KMS-11 (cell line): ENCODE measurements at regions not wholly inside any gene's neighbourhood (a gene's known extent, or its start where the extent isn't known, plus 50 kb on each side); places are given as distances from the start of the nearest gene placed in this dataset.

Source experiments
- H2AFZ ChIP-seq: fragments of 200-600 bp; sonication (generic); 2 replicates; pipeline ENCODE4 v1.6.1; 2016; ENCODE audit warnings: antibody characterized with exemption, mixed run types, low read depth
- H3K27ac ChIP-seq: fragments of 200-600 bp; sonication (generic); 2 replicates; pipeline ENCODE4 v1.6.1; 2016; ENCODE audit warnings: mild to moderate bottlenecking, mixed run types
- H3K27me3 ChIP-seq: fragments of 200-600 bp; sonication (generic); 2 replicates; pipeline ENCODE4 v1.6.1; 2017; ENCODE audit warnings: mild to moderate bottlenecking, low read depth, mixed run types, moderate library complexity; ENCODE audit not compliant: insufficient read depth
- H3K36me3 ChIP-seq: fragments of 200-600 bp; sonication (generic); 2 replicates; pipeline ENCODE4 v1.6.1; 2017; ENCODE audit warnings: mild to moderate bottlenecking, mixed run types; ENCODE audit not compliant: insufficient read depth
- H3K4me1 ChIP-seq: fragments of 200-600 bp; sonication (generic); 2 replicates; pipeline ENCODE4 v1.6.1; 2016; ENCODE audit warnings: mild to moderate bottlenecking, low read depth, mixed run types; ENCODE audit not compliant: poor library complexity, severe bottlenecking
- H3K4me2 ChIP-seq: fragments of 200-600 bp; sonication (generic); 2 replicates; pipeline ENCODE4 v1.7.0; 2016; ENCODE audit warnings: mild to moderate bottlenecking, mixed run types
- H3K4me3 ChIP-seq: fragments of 200-600 bp; sonication (generic); IDR thresholded peaks from 2 replicates; pipeline ENCODE4 v1.6.1; 2017; ENCODE audit warnings: low read depth, low read length, mixed read lengths; ENCODE audit not compliant: insufficient read depth
- H3K79me2 ChIP-seq: fragments of 200-600 bp; sonication (generic); 2 replicates; pipeline ENCODE4 v1.6.1; 2016; ENCODE audit warnings: low read depth, mixed run types; ENCODE audit not compliant: insufficient read depth
- H3K9ac ChIP-seq: fragments of 200-600 bp; sonication (generic); 2 replicates; pipeline ENCODE4 v1.6.1; 2016; ENCODE audit warnings: mild to moderate bottlenecking, mixed run types
- H4K20me1 ChIP-seq: fragments of 200-600 bp; sonication (generic); 2 replicates; pipeline ENCODE4 v1.6.1; 2016; ENCODE audit warnings: mild to moderate bottlenecking, mixed run types; ENCODE audit not compliant: insufficient read depth
- CTCF ChIP-seq: fragments of 200-600 bp; sonication (generic); conservative IDR thresholded peaks from 2 replicates; pipeline ENCODE4 v1.6.1; 2017; ENCODE audit warnings: low read depth, mild to moderate bottlenecking, antibody characterized with exemption, low read length, moderate library complexity, mixed read lengths

GRCh38 chr7:125098377-125098970 is 168.8 kb upstream of the POT1 start:
- H3K27ac ChIP-seq, result no peak overlapping the region
- H3K4me1 ChIP-seq, result no peaks in the 10 kb centered on the region
- H4K20me1 ChIP-seq, result no peaks in the 10 kb centered on the region
- H2AFZ ChIP-seq, result no peak overlapping the region
- H3K27me3 ChIP-seq, result no peaks in the 10 kb centered on the region
- no peaks in the 10 kb centered on the region for H3K36me3 ChIP-seq
- H3K4me3 ChIP-seq, result no peak overlapping the region
- H3K79me2 ChIP-seq, result no peaks in the 10 kb centered on the region
- no peak overlapping the region for H3K4me2 ChIP-seq
- no peak for TF ChIP-seq CTCF
- no peak overlapping the region for H3K9ac ChIP-seq

- no peaks in the 10 kb centered on the region for H3K27me3 ChIP-seq
- H3K36me3 ChIP-seq, result no peaks in the 10 kb centered on the region
- no peaks in the 10 kb centered on the region for H3K4me1 ChIP-seq
- no peak overlapping the region for H3K9ac ChIP-seq
- H3K4me3 ChIP-seq, result no peak overlapping the region
- H2AFZ ChIP-seq, result no peak overlapping the region
- no peak for TF ChIP-seq CTCF
- no peaks in the 10 kb centered on the region for H3K79me2 ChIP-seq
- H4K20me1 ChIP-seq, result no peaks in the 10 kb centered on the region
- no peak overlapping the region for H3K4me2 ChIP-seq
- no peak overlapping the region for H3K27ac ChIP-seq
Observed at GRCh38 chr7:125090596-125090995, 161.0 kb upstream of the POT1 start.

- Histone ChIP-seq H3K4me1 (no peaks in the 10 kb centered on the region), H3K27me3 (no peaks in the 10 kb centered on the region), H3K4me3 (no peak overlapping the region), H3K79me2 (no peaks in the 10 kb centered on the region), H3K36me3 (no peaks in the 10 kb centered on the region), H2AFZ (no peak overlapping the region), H3K4me2 (no peak overlapping the region), H4K20me1 (no peaks in the 10 kb centered on the region), H3K9ac (no peak overlapping the region), H3K27ac (no peak overlapping the region)
- no peak for TF ChIP-seq CTCF
Observed at GRCh38 chr7:125089171-125089570, 159.5 kb upstream of the POT1 start.

DNA sequence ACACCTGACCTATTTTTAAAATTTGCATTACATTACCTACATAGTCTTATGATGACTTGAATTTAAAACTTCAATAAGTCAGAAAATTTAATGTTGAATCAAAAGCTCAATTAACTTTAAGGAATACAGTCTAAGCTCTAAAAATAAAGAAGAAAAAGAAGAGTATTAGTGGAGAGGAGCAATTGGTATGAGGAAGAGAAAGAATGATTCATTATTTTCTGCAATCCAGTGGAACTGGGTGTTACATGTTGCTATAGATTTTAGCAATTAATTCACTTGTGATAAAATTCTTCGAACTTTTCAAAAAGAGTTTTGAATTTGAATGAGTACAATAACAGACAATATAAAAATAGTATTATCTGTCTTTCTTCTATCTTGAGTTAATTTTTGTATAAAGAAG is 158.9 kb upstream of the POT1 start:
- Histone ChIP-seq H3K79me2 (no peaks in the 10 kb centered on the region), H4K20me1 (no peaks in the 10 kb centered on the region), H3K4me2 (no peak overlapping the region), H3K27me3 (no peaks in the 10 kb centered on the region), H2AFZ (no peak overlapping the region), H3K4me3 (no peak overlapping the region), H3K36me3 (no peaks in the 10 kb centered on the region), H3K4me1 (no peaks in the 10 kb centered on the region), H3K27ac (no peak overlapping the region), H3K9ac (no peak overlapping the region)
- TF ChIP-seq CTCF, result no peak
